SK-N-SH (cell line): ENCODE measurements at regions not wholly inside any gene's neighbourhood (a gene's known extent, or its start where the extent isn't known, plus 50 kb on each side); places are given as distances from the start of the nearest gene placed in this dataset.
"Not testable (repeated sequence)": the region's sequence is repeated elsewhere in the genome, so short reads cannot be mapped to it uniquely, and the experiment has no call there.

Experiments
- CTCF ChIA-PET: fragments of 300-600, 350-600 bp; formaldehyde crosslinking; extraction: SDS; loops from one replicate; lab custom pipeline; 2021; lab: Yijun Ruan, JAX
- POLR2A ChIA-PET: fragments of 350-600 bp; sonication (Branson Sonifier 250); formaldehyde crosslinking; extraction: SDS; loops from one replicate; lab custom pipeline; 2020; ENCODE audit warnings: antibody characterized with exemption, inconsistent platforms; lab: Yijun Ruan, JAX
- DNase-seq: peaks from one replicate; pipeline ENCODE4 v3.0.0; 2012
- H2AFZ ChIP-seq: fragments of 200-600 bp; sonication (generic); 2 replicates; pipeline ENCODE4 v1.8.1; 2016; ENCODE audit warnings: antibody characterized with exemption, mild to moderate bottlenecking, low read depth
- H3F3A ChIP-seq: fragments of 200-600 bp; sonication (generic); replicated peaks from 2 replicates; pipeline ENCODE3; 2016; ENCODE audit warnings: antibody characterized with exemption, mild to moderate bottlenecking; ENCODE audit not compliant: insufficient read depth
- H3K27ac ChIP-seq, 2 experiments: fragments of 200-500 bp in 1 of 2; fragments of 200-600 bp in 1 of 2; sonication (Bioruptor generic) in 1 of 2; sonication (generic), shearing (Covaris generic) in 1 of 2; 2 replicates each; pipeline versions ENCODE4 v1.5.1 to v1.6.1; 2014 to 2016; ENCODE audit warnings: low read depth in 2 of 2, inconsistent platforms in 1 of 2, low read length in 1 of 2, mild to moderate bottlenecking in 1 of 2, mixed read lengths in 1 of 2
- H3K27me3 ChIP-seq: fragments of 200-600 bp; sonication (generic), shearing (Covaris generic); 2 replicates; pipeline ENCODE4 v1.6.1; 2016; ENCODE audit warnings: mixed run types; ENCODE audit not compliant: insufficient read depth
- H3K36me3 ChIP-seq, 2 experiments: fragments of 200-500 bp in 1 of 2; fragments of 200-600 bp in 1 of 2; sonication (Bioruptor generic) in 1 of 2; sonication (generic) in 1 of 2; replicated peaks in 1 of 2; 2 replicates each; pipeline versions ENCODE3 to v1.5.1; 2014 to 2016; ENCODE audit warnings: low read length in 1 of 2, mild to moderate bottlenecking in 1 of 2; ENCODE audit not compliant: insufficient read depth in 2 of 2, control insufficient read depth in 1 of 2
- H3K4me1 ChIP-seq, 2 experiments: fragments of 200-500 bp in 1 of 2; fragments of 200-600 bp in 1 of 2; sonication (Bioruptor generic) in 1 of 2; sonication (generic), shearing (Covaris generic) in 1 of 2; 2 replicates each; pipeline versions ENCODE4 v1.5.1 to v1.6.1; 2014 to 2016; ENCODE audit warnings: low read depth in 1 of 2, low read length in 1 of 2, mixed run types in 1 of 2; ENCODE audit not compliant: insufficient read depth in 2 of 2, control insufficient read depth in 1 of 2
- H3K4me2 ChIP-seq: fragments of 200-600 bp; sonication (generic), shearing (Covaris generic); 2 replicates; pipeline ENCODE4 v1.6.1; 2017; ENCODE audit warnings: mixed run types
- H3K4me3 ChIP-seq, 2 experiments: fragments of 200-500 bp in 1 of 2; fragments of 200-600 bp in 1 of 2; sonication (Bioruptor generic) in 1 of 2; sonication (generic), shearing (Covaris generic) in 1 of 2; 2 replicates each; pipeline versions ENCODE4 v1.5.1 to v1.8.1; 2014 to 2016; ENCODE audit warnings: low read depth in 2 of 2, inconsistent platforms in 1 of 2, low read length in 1 of 2, mild to moderate bottlenecking in 1 of 2, mixed read lengths in 1 of 2, moderate library complexity in 1 of 2
- H3K79me2 ChIP-seq: fragments of 200-600 bp; sonication (generic); 2 replicates; pipeline ENCODE4 v1.8.1; 2017; ENCODE audit warnings: mild to moderate bottlenecking; ENCODE audit not compliant: insufficient read depth
- H3K9ac ChIP-seq: fragments of 200-600 bp; sonication (generic); 2 replicates; pipeline ENCODE4 v1.6.1; 2017; ENCODE audit warnings: mixed run types
- H3K9me2 ChIP-seq: fragments of 200-600 bp; sonication (generic); 2 replicates; pipeline ENCODE4 v1.6.1; 2017; ENCODE audit warnings: mixed run types
- H3K9me3 ChIP-seq: fragments of 200-600 bp; sonication (generic); 2 replicates; pipeline ENCODE4 v1.6.1; 2017; ENCODE audit warnings: mixed run types, mild to moderate bottlenecking, moderate library complexity
- H4K20me1 ChIP-seq: fragments of 200-600 bp; sonication (generic); 2 replicates; pipeline ENCODE4 v1.6.1; 2017; ENCODE audit warnings: mild to moderate bottlenecking, mixed run types; ENCODE audit not compliant: insufficient read depth
- CTCF ChIP-seq: fragments of 200-600 bp; sonication (generic); IDR thresholded peaks from 2 replicates; pipeline ENCODE4 v1.6.1; 2017; ENCODE audit warnings: antibody characterized with exemption, mild to moderate bottlenecking, moderate library complexity
- FOXJ3 ChIP-seq: sonication (generic); formaldehyde crosslinking; IDR thresholded peaks from 2 replicates; pipeline ENCODE4 v1.5.1; 2020; ENCODE audit warnings: mild to moderate bottlenecking, missing genetic modification reagents
- FOXM1 ChIP-seq: IDR thresholded peaks from 2 replicates; pipeline ENCODE4 v1.4.0; 2012; ENCODE audit warnings: low read depth, mild to moderate bottlenecking
- GATA2 ChIP-seq: sonication (generic); formaldehyde crosslinking; IDR thresholded peaks from 2 replicates; pipeline ENCODE4 v1.5.0; 2020; ENCODE audit warnings: mild to moderate bottlenecking, missing genetic modification reagents
- NFIC ChIP-seq: IDR thresholded peaks from 2 replicates; pipeline ENCODE4 v1.4.0; 2012; ENCODE audit warnings: borderline replicate concordance
- PBX3 ChIP-seq: IDR thresholded peaks from 2 replicates; pipeline ENCODE4; 2012
- RCOR1 ChIP-seq: fragments of 150-350 bp; IDR thresholded peaks from 2 replicates; pipeline ENCODE4 v1.6.1; 2017; ENCODE audit warnings: antibody characterized with exemption, low read length
- SIN3A ChIP-seq: IDR thresholded peaks from 2 replicates; pipeline ENCODE4 v1.6.1; 2012; ENCODE audit warnings: low read depth, mild to moderate bottlenecking, low read length, moderate library complexity, borderline replicate concordance
- SMC3 ChIP-seq: IDR thresholded peaks from 2 replicates; pipeline ENCODE4 v1.6.1; 2012; ENCODE audit warnings: low read depth, low read length, improper control_type of control experiment
- TCF12 ChIP-seq: IDR thresholded peaks from 2 replicates; pipeline ENCODE4 v1.4.0; 2012
- whole genome bisulfite sequencing: methylation state at CpG from one replicate; pipeline ENCODE4 v1.1.6; 2017; ENCODE audit warnings: low lambda C conversion rate; 5-methylcytosine and 5-hydroxymethylcytosine counted together

GRCh38 chr3:110946810-110947209 lies 124.8 kb upstream of the NECTIN3 start (continued):
- TF ChIP-seq FOXM1, result no peak
- TF ChIP-seq SIN3A, result no peak
- no peak for TF ChIP-seq FOXJ3

- H3K4me1 ChIP-seq, CTCF ChIA-PET, H3K27me3 ChIP-seq, H3K27ac ChIP-seq, H3K36me3 ChIP-seq, H3K9me3 ChIP-seq, DNase-seq, H3K4me3 ChIP-seq, H3K79me2 ChIP-seq, H3K9ac ChIP-seq, H4K20me1 ChIP-seq, H3F3A ChIP-seq, H3K9me2 ChIP-seq, H3K4me2 ChIP-seq, H2AFZ ChIP-seq, POLR2A ChIA-PET: not testable (repeated sequence)
- WGBS, result no CpG with 5 or more reads among the region's 1 CpG
These were observed 122.4 kb upstream of the NECTIN3 start for GRCh38 chr3:110949194-110949593.

GRCh38 chr3:110955301-110955880 lies 116.2 kb upstream of the NECTIN3 start:
- WGBS, result 54% methylated on average over 4 of the region's 4 CpGs
- Histone ChIP-seq H3K27me3 (no peaks in the 10 kb centered on the region), H3K9me2 (no peaks in the 10 kb centered on the region), H3K9me3 (no peaks in the 10 kb centered on the region), H3K9ac (no peak overlapping the region), H4K20me1 (no peaks in the 10 kb centered on the region), H3K79me2 (no peaks in the 10 kb centered on the region), H3K36me3 (no peaks in the 10 kb centered on the region), H2AFZ (no peak overlapping the region), H3F3A (no peaks in the 10 kb centered on the region), H3K4me1 (no peaks in the 10 kb centered on the region), H3K4me3 (no peak overlapping the region), H3K4me2 (no peak overlapping the region), H3K27ac (peak overlapping the region; percentile 14 to 32; a peak in 2 of 4 replicates)
- ChIA-PET CTCF (no interaction called here), POLR2A (no interaction called here)
- TF ChIP-seq GATA2 (no peak), SIN3A (no peak), TCF12 (no peak), NFIC (no peak), SMC3 (no peak), PBX3 (no peak), CTCF (no peak), RCOR1 (no peak)
- no peak for DNase-seq
